GM20000 (cell line): ENCODE measurements at regions not wholly inside any gene's neighbourhood (a gene's known extent, or its start where the extent isn't known, plus 50 kb on each side); places are given as distances from the start of the nearest gene placed in this dataset.
"Not testable (repeated sequence)": the region's sequence is repeated elsewhere in the genome, so short reads cannot be mapped to it uniquely, and the experiment has no call there.

ENCODE experiments used
- DNase-seq: peaks from one replicate; pipeline ENCODE4 v3.0.0; 2012; ENCODE audit warnings: low spot score
- TF ChIP-seq, protein P1 (sequence below): IDR thresholded peaks from 2 replicates; pipeline ENCODE4 v1.5.1; 2012; ENCODE audit warnings: mild to moderate bottlenecking, control low read depth; ENCODE audit errors: extremely low read depth, missing control alignments

DNA sequence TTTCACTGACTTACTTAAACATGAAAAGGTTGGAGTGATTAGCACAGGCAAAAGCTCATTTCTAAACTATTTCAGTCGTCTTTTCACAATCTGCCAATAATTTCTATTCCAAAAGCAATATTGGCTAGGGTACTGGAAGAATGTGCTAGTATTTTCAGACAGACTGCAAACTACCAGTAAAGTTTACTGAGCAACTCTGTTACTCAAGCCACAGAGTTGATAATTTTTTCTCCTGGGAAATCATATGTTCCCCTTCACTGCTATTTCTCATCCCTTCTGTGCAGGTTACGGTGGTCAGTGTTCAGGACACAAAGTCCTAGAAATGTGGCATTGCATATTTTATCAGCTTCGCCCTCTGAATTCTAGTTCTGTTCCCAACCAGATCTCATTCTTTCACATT lies 343.3 kb upstream of the TNC start:
- no peak for DNase-seq
- TF ChIP-seq, protein P1, sequence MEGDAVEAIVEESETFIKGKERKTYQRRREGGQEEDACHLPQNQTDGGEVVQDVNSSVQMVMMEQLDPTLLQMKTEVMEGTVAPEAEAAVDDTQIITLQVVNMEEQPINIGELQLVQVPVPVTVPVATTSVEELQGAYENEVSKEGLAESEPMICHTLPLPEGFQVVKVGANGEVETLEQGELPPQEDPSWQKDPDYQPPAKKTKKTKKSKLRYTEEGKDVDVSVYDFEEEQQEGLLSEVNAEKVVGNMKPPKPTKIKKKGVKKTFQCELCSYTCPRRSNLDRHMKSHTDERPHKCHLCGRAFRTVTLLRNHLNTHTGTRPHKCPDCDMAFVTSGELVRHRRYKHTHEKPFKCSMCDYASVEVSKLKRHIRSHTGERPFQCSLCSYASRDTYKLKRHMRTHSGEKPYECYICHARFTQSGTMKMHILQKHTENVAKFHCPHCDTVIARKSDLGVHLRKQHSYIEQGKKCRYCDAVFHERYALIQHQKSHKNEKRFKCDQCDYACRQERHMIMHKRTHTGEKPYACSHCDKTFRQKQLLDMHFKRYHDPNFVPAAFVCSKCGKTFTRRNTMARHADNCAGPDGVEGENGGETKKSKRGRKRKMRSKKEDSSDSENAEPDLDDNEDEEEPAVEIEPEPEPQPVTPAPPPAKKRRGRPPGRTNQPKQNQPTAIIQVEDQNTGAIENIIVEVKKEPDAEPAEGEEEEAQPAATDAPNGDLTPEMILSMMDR = no peak

DNA sequence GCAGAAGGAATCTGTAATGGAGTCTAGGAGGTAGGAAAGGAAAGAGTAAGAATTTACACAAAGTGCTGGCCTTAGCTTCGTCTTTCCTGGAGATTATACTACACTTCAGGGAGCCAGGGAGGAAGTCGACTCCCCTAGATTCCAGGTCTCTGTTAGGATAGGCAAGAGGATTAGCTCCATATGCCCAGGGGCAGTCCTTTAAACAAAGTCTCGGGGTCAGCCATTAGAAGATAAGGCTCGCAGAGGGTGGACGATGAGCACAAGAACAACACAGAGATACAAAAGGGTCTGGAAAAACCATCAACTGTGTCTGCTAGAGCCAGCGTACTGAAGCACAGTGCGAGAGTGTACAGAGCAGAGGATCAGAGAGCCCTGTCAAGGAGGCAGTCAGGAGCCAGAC lies 344.7 kb upstream of the TNC start:
- TF ChIP-seq, protein P1 = no peak
- DNase-seq = no peak

DNA sequence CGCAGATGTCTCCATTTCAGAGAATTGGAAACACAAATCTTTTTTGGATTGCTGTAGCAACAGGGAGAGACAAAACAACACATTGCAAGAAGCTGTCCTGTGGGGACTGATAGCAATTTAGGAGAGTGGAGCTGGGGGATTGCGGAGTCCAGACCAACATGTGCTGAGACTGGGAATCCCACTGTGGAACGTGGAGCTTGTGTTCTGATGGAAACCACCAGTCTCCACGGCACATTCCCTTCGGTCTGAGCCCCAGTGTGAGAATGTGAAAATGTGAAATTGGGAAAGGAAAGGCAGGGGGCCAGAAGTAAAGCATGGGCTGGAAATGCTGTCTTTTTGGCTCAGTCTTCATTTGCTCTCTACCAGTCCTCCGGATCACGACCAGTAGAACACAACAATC lies 348.8 kb upstream of the TNC start:
- no peak for DNase-seq
- TF ChIP-seq, protein P1 = no peak

DNA sequence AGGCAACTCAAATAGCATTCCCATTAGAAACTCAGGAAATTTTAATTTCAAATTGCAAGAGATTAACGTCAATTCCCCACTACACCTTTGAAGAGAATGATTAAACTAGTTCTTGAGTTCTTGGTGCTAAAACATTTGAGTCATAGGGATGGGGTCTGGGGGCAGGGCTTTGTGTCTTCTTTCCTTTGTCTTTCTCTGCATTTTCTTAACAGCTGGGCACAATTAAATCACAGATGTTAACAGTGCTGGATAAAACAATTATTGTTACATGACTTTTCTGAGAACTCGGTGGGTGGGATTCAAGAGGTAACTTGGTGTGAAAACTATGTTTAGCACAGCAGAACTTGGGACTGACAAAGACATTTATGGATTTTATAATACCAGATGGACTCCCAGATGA lies 351.9 kb upstream of the TNC start:
- DNase-seq = no peak
- TF ChIP-seq, protein P1 = no peak

DNA sequence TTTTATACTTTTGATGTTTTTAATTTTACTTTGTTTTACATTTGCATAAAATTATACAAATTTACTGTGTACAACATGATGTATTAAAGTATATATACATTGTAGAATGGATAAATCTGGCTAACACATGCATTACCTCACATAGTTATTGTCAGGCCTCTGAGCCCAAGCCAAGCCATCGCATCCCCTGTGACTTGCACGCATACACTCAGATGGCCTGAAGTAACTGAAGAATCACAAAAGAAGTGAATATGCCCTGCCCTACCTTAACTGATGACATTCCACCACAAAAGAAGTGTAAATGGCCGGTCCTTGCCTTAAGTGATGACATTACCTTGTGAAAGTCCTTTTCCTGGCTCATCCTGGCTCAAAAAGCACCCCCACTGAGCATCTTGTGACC lies 355.1 kb upstream of the TNC start:
- not testable (repeated sequence) for DNase-seq

DNA sequence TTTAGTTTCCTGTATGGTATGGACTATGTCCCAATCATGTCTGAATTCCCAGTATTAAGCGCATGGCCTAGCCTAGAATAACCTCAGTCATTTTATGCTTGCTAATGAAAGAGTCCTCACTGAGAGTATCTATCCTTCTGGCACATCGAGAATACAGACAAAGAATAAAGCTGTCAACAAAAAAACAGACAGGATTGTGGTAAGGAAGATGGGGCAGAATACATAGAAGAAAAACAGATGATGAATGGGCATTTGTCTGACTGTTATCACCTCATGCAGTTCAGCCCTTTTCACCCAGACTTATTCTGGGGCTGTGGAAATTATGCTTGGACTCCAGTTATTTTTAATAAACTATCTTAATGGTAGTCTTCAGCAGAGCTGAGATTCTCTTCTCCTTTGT lies 363.8 kb upstream of the TNC start:
- TF ChIP-seq, protein P1 = no peak
- no peak for DNase-seq

DNA sequence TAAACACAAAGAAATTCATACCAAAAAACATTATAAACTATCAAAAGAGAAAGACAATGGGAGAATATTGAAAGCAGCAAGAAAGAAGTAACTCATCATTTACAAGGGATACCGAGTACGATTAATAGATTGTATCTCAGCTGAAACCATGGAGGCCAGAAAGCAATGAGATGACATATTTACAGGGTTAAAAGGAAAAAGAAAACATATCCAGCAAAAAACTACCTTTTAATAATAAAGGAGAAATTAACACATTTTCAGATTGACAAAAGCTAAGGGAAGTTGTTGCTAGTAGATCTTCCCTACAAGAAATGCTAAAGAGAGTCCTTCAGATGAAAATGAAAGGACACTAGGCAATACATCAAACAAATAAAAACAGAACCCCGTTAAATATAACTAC lies 364.8 kb upstream of the TNC start:
- TF ChIP-seq, protein P1 = no peak
- DNase-seq = no peak

DNA sequence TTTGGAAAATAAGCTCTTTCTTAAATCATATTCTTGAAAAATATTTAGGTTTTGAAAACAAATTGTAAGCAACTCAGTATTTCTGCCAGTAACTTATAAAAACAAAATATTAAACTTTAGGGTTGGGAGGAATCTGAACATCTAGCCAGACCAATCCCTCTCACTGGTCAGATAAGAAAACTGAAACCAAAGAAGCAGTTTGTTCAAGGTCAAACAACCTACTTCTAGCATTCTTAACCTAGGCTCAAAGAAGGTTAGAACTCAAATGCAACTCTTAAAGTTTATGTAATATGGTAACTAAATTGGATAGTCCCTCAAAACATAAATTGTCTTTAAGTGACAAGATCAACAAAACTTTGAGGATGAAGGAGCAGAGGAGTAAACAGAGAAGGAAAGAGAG lies 374.9 kb upstream of the TNC start:
- TF ChIP-seq, protein P1 = no peak
- no peak for DNase-seq
